HCT116 (cell line): ENCODE measurements at regions not wholly inside any gene's neighbourhood (a gene's known extent, or its start where the extent isn't known, plus 50 kb on each side); places are given as distances from the start of the nearest gene placed in this dataset.

Source experiments
- ATAC-seq: fragments of 200-7000 bp; cut with Tn5 transposase; 2 replicates; pipeline ENCODE4 v1.9.1; 2020; ENCODE audit warnings: mild to moderate bottlenecking, moderate library complexity
- BruUV-seq: library from RNA; stranded (reverse); fragments of 400-500 nt; replicated peaks from 2 replicates; lab custom pipeline; 2021; lab: Mats Ljungman, UMichigan
- CTCF ChIA-PET: fragments of 300-600 bp; sonication (Branson Sonifier 250); formaldehyde crosslinking; loops from one replicate; lab custom pipeline; 2021; ENCODE audit warnings: antibody characterized with exemption; lab: Charles Lee
- POLR2A ChIA-PET: fragments of 300-600, 350-600 bp; sonication (Branson Sonifier 250); formaldehyde crosslinking; loops from one replicate; lab custom pipeline; 2021; ENCODE audit warnings: antibody characterized with exemption; lab: Charles Lee
- RAD21 ChIA-PET, 2 experiments: fragments of 300-600 bp; sonication (Branson Sonifier 250); formaldehyde crosslinking; loops; one replicate each; lab custom pipeline; 2023; ENCODE audit warnings: low total read pairs in 2 of 2; ENCODE audit not compliant: uncharacterized antibody in 2 of 2, unreplicated experiment in 2 of 2, low non-redundant PET in 1 of 2; lab: Charles Lee
- DNase-seq: peaks from one replicate; pipeline ENCODE4 v3.0.0-alpha.2; 2010; ENCODE audit warnings: low read depth, low spot score
- H2AFZ ChIP-seq: fragments of 200-600 bp; shearing (Covaris generic), sonication (generic); 2 replicates; pipeline ENCODE4 v1.6.1; 2017; ENCODE audit warnings: low read depth, mixed run types, mixed read lengths, antibody characterized with exemption, low read length; ENCODE audit not compliant: poor library complexity, severe bottlenecking
- H3K27ac ChIP-seq: 2 replicates; pipeline ENCODE4 v1.5.1; 2012; ENCODE audit warnings: low read depth, low read length
- H3K27me3 ChIP-seq: fragments of 200-600 bp; sonication (generic); 2 replicates; pipeline ENCODE4 v1.6.1; 2016; ENCODE audit warnings: mixed run types, low read length, mixed read lengths; ENCODE audit not compliant: insufficient read depth
- H3K36me3 ChIP-seq, 2 experiments: fragments of 200-500 bp in 1 of 2; fragments of 200-600 bp in 1 of 2; sonication (Bioruptor generic) in 1 of 2; sonication (generic) in 1 of 2; 2 replicates each; pipeline versions ENCODE4 v1.5.1 to v1.6.1; 2014 to 2016; ENCODE audit warnings: low read length in 2 of 2, inconsistent platforms in 1 of 2, mixed read lengths in 1 of 2, mixed run types in 1 of 2; ENCODE audit not compliant: insufficient read depth in 2 of 2, control insufficient read depth in 1 of 2
- H3K4me1 ChIP-seq, 2 experiments: fragments of 200-600 bp in 1 of 2; sonication (generic) in 1 of 2; 2 replicates each; pipeline versions ENCODE4 v1.5.1 to v1.6.1; 2012 to 2017; ENCODE audit warnings: low read length in 2 of 2, inconsistent platforms in 1 of 2, mild to moderate bottlenecking in 1 of 2, mixed read lengths in 1 of 2, mixed run types in 1 of 2, moderate library complexity in 1 of 2; ENCODE audit not compliant: insufficient read depth in 2 of 2, control insufficient read depth in 1 of 2
- H3K4me2 ChIP-seq: fragments of 200-600 bp; sonication (generic); 2 replicates; pipeline ENCODE4 v1.6.1; 2017; ENCODE audit warnings: mixed run types, low read length, mixed read lengths
- H3K4me3 ChIP-seq, 2 experiments: fragments of 200-600 bp in 1 of 2; sonication (generic) in 1 of 2; replicated peaks in 1 of 2; 2 replicates each; pipeline ENCODE4 v1.5.1; 2011 to 2016; ENCODE audit warnings: low read length in 2 of 2, control low read depth in 1 of 2, low read depth in 1 of 2, mild to moderate bottlenecking in 1 of 2, mixed read lengths in 1 of 2, mixed run types in 1 of 2
- H3K79me2 ChIP-seq: fragments of 200-600 bp; sonication (generic); 2 replicates; pipeline ENCODE4 v1.6.1; 2017; ENCODE audit warnings: mild to moderate bottlenecking, mixed run types, low read length, moderate library complexity, mixed read lengths; ENCODE audit not compliant: insufficient read depth
- H3K9ac ChIP-seq: fragments of 200-600 bp; sonication (generic); 2 replicates; pipeline ENCODE4 v1.6.1; 2016; ENCODE audit warnings: low read length, mixed read lengths
- H3K9me2 ChIP-seq: fragments of 200-600 bp; sonication (generic), shearing (Covaris generic); 2 replicates; pipeline ENCODE4 v1.6.1; 2017; ENCODE audit warnings: mixed run types, mild to moderate bottlenecking, moderate library complexity; ENCODE audit not compliant: insufficient read depth
- H3K9me3 ChIP-seq, 2 experiments: fragments of 200-500 bp in 1 of 2; fragments of 200-600 bp in 1 of 2; sonication (Bioruptor generic) in 1 of 2; sonication (generic) in 1 of 2; 2 replicates each; pipeline ENCODE4 v1.6.1; 2014 to 2017; ENCODE audit warnings: low read length in 2 of 2, mixed read lengths in 2 of 2, inconsistent platforms in 1 of 2, low read depth in 1 of 2, mild to moderate bottlenecking in 1 of 2, mixed run types in 1 of 2, moderate library complexity in 1 of 2; ENCODE audit not compliant: control insufficient read depth in 1 of 2, insufficient read depth in 1 of 2
- H4K20me1 ChIP-seq: fragments of 200-600 bp; sonication (generic), shearing (Covaris generic); 2 replicates; pipeline ENCODE4 v1.6.1; 2017; ENCODE audit warnings: mixed run types, mild to moderate bottlenecking, moderate library complexity; ENCODE audit not compliant: insufficient read depth
- CBX3 ChIP-seq: IDR thresholded peaks from 2 replicates; pipeline ENCODE4 v1.6.1; 2012; ENCODE audit warnings: low read depth
- CEBPB ChIP-seq: IDR thresholded peaks from 2 replicates; pipeline ENCODE4 v1.6.1; 2012; ENCODE audit warnings: low read depth
- EGR1 ChIP-seq: IDR thresholded peaks from 2 replicates; pipeline ENCODE4 v1.6.1; 2012; ENCODE audit warnings: low read depth
- ELF1 ChIP-seq: IDR thresholded peaks from 2 replicates; pipeline ENCODE4 v1.6.1; 2012; ENCODE audit warnings: low read depth, borderline replicate concordance
- POLR2AphosphoS5 ChIP-seq: IDR thresholded peaks from 2 replicates; pipeline ENCODE4 v1.6.1; 2011; ENCODE audit warnings: mild to moderate bottlenecking, low read depth, low read length, moderate library complexity
- SIN3A ChIP-seq: IDR thresholded peaks from 2 replicates; pipeline ENCODE4 v1.6.1; 2012; ENCODE audit warnings: low read depth
- SP1 ChIP-seq: IDR thresholded peaks from 2 replicates; pipeline ENCODE4 v1.6.1; 2012; ENCODE audit warnings: low read depth
- TCF7L2 ChIP-seq: IDR thresholded peaks from 2 replicates; pipeline ENCODE4 v1.7.0; 2011; ENCODE audit warnings: borderline replicate concordance, inconsistent platforms; ENCODE audit not compliant: insufficient read depth, insufficient read length; ENCODE audit errors: extremely low read depth
- ZNF274 ChIP-seq: fragments of 200-500 bp; sonication (Bioruptor generic); IDR thresholded peaks from 2 replicates; pipeline ENCODE4 v1.6.1; 2014; ENCODE audit warnings: mild to moderate bottlenecking, low read depth, low read length, inconsistent platforms
- intact Hi-C: fragments of 100-400 bp; cut with micrococcal nuclease; formaldehyde crosslinking; loops from 2 replicates; pipeline ENCODE4 v1.10.0; 2022
- TF ChIP-seq, protein P1 (sequence below), 3 experiments: fragments of 200-600 bp in 1 of 3; sonication (generic) in 1 of 3; IDR thresholded peaks in 2 of 3; conservative IDR thresholded peaks in 1 of 3; 2 replicates each; pipeline ENCODE4 v1.5.1; 2012 to 2017; ENCODE audit warnings: low read depth in 2 of 3, low read length in 2 of 3, antibody characterized with exemption in 1 of 3, borderline replicate concordance in 1 of 3, control low read depth in 1 of 3, mild to moderate bottlenecking in 1 of 3, mixed read lengths in 1 of 3, mixed run types in 1 of 3, moderate library complexity in 1 of 3; ENCODE audit not compliant: insufficient read depth in 1 of 3
- TF ChIP-seq, protein P2 (sequence below): IDR thresholded peaks from 2 replicates; pipeline ENCODE4 v1.6.1; 2012
- TF ChIP-seq, protein P3 (sequence below): IDR thresholded peaks from 2 replicates; pipeline ENCODE4 v1.6.1; 2012; ENCODE audit warnings: low read depth
- TF ChIP-seq, protein P4 (sequence below): IDR thresholded peaks from 2 replicates; pipeline ENCODE4 v1.6.1; 2012

- TF ChIP-seq, protein P1, sequence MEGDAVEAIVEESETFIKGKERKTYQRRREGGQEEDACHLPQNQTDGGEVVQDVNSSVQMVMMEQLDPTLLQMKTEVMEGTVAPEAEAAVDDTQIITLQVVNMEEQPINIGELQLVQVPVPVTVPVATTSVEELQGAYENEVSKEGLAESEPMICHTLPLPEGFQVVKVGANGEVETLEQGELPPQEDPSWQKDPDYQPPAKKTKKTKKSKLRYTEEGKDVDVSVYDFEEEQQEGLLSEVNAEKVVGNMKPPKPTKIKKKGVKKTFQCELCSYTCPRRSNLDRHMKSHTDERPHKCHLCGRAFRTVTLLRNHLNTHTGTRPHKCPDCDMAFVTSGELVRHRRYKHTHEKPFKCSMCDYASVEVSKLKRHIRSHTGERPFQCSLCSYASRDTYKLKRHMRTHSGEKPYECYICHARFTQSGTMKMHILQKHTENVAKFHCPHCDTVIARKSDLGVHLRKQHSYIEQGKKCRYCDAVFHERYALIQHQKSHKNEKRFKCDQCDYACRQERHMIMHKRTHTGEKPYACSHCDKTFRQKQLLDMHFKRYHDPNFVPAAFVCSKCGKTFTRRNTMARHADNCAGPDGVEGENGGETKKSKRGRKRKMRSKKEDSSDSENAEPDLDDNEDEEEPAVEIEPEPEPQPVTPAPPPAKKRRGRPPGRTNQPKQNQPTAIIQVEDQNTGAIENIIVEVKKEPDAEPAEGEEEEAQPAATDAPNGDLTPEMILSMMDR (IDR thresholded peaks at IDR 0.05 in 2 of 3, conservative IDR thresholded peaks at IDR 0.05 in 1 of 3; ENCODE audit: borderline replicate concordance in 1 of 3, insufficient read depth in 1 of 3, low read depth in 2 of 3, low read length in 2 of 3): no peak
- TF ChIP-seq POLR2AphosphoS5 (no peak), CEBPB (no peak)
Observed at GRCh38 chr10:42958142-42958868, 118.6 kb upstream of the RET start (continued).

GRCh38 chr10:42959833-42960232 lies 117.0 kb upstream of the RET start:
- ATAC-seq: no peak
- Histone ChIP-seq H3K9me2 (no peaks in the 10 kb centered on the region), H3K4me1 (peaks cover 19 to 20% of the 10 kb centered on the region in 2 experiments), H3K9ac (no peak overlapping the region), H4K20me1 (no peaks in the 10 kb centered on the region), H2AFZ (no peak overlapping the region), H3K4me3 (no peak overlapping the region)
- BruUV-seq: no TSS peak
- TF ChIP-seq, protein P2, sequence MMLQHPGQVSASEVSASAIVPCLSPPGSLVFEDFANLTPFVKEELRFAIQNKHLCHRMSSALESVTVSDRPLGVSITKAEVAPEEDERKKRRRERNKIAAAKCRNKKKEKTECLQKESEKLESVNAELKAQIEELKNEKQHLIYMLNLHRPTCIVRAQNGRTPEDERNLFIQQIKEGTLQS: no peak
- TF ChIP-seq POLR2AphosphoS5 (no peak), TCF7L2 (no peak), CEBPB (no peak), EGR1 (no peak), CBX3 (no peak), ELF1 (no peak), SP1 (no peak), SIN3A (no peak), ZNF274 (no peak)
- TF ChIP-seq, protein P3, sequence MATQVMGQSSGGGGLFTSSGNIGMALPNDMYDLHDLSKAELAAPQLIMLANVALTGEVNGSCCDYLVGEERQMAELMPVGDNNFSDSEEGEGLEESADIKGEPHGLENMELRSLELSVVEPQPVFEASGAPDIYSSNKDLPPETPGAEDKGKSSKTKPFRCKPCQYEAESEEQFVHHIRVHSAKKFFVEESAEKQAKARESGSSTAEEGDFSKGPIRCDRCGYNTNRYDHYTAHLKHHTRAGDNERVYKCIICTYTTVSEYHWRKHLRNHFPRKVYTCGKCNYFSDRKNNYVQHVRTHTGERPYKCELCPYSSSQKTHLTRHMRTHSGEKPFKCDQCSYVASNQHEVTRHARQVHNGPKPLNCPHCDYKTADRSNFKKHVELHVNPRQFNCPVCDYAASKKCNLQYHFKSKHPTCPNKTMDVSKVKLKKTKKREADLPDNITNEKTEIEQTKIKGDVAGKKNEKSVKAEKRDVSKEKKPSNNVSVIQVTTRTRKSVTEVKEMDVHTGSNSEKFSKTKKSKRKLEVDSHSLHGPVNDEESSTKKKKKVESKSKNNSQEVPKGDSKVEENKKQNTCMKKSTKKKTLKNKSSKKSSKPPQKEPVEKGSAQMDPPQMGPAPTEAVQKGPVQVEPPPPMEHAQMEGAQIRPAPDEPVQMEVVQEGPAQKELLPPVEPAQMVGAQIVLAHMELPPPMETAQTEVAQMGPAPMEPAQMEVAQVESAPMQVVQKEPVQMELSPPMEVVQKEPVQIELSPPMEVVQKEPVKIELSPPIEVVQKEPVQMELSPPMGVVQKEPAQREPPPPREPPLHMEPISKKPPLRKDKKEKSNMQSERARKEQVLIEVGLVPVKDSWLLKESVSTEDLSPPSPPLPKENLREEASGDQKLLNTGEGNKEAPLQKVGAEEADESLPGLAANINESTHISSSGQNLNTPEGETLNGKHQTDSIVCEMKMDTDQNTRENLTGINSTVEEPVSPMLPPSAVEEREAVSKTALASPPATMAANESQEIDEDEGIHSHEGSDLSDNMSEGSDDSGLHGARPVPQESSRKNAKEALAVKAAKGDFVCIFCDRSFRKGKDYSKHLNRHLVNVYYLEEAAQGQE: no peak
- TF ChIP-seq, protein P4, sequence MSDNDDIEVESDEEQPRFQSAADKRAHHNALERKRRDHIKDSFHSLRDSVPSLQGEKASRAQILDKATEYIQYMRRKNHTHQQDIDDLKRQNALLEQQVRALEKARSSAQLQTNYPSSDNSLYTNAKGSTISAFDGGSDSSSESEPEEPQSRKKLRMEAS: no peak
- TF ChIP-seq, all 23 proteins: peak for 0
- intact Hi-C loops: no loop called here
- Histone ChIP-seq H3K79me2 (no peaks in the 10 kb centered on the region), H3K4me2 (peak overlapping the region; percentile 53), H3K27ac (no peak overlapping the region), H3K36me3 (no peaks in the 10 kb centered on the region), H3K27me3 (no peaks in the 10 kb centered on the region), H3K9me3 (no peaks in the 10 kb centered on the region)
- POLR2A ChIA-PET: interaction anchor here (1.4 kb wide), 1 partner anchor 9 kb away, joined by 4 read pairs; no protein-coding TSS in a partner anchor
- RAD21 ChIA-PET: no interaction called here
- DNase-seq: no peak
- CTCF ChIA-PET: no interaction called here
